Putamen (tissue), 1 donor: ENCODE measurements at regions not wholly inside any gene's neighbourhood (a gene's known extent, or its start where the extent isn't known, plus 50 kb on each side); places are given as distances from the start of the nearest gene placed in this dataset.
A peak's percentile ranks its signal among the peaks of the same experiment; 100 is the strongest.
"Not testable (repeated sequence)": the region's sequence is repeated elsewhere in the genome, so short reads cannot be mapped to it uniquely, and the experiment has no call there.

Experiments
- DNase-seq: peaks from one replicate; pipeline ENCODE4 v3.0.0-alpha.2; 2016; ENCODE audit warnings: low spot score

DNA sequence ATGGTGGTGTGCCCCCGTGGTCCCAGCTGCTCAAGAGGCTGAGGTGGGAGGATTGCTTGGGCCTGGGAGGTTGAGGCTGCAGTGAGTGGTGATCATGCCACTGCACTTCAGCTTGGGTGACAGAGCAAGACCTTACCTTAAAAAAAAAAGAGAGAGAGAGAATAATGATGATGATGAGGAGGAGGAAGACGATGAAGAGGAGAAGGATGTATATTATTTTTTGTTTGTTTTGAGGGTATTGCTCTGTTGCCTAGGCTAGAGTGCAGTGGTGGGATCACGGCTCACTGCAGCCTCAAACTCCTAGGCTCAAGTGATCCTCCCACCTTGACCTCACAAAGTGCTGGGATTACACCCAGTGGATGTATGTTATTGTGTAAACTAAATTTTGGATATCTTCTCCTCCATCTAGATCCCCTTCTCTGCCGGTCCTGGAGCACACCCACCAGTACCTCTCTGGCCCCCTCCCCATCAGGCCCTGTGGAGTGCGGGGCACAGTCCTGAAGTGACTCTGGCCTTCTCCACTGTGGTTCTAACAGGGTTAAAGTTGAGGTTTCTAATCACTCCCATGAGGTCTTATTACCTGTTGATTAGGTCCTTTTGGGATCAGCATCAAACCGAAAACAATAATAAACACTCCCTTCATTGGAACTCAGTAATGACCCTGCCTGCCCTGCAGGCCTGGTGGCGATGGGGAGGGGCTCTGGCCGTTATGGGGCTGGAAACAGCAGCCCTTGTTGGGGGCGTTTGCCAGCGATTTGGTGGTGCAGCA lies 60.5 kb upstream of the ZFHX3 start:
- DNase-seq, result no peak

DNA sequence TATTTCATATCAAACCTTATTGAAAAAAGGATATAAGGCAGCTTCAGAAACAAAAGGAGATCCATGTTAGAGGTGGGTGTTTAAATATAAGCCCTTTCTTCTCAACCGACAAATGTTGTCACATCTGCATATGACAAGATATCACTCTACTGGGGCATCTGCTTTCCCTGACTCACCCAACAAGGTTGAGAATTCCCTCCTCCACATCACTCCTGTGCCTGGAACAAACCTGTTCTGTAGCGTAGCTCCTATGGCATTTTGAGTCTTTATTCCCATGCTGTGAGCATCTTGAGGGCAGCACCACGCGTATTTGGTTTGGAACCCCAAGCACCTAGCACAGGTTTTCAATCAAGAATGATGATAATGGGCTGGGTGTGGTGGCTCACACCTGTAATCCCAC lies 59.4 kb upstream of the ZFHX3 start:
- DNase-seq, result peak; percentile 14

DNA sequence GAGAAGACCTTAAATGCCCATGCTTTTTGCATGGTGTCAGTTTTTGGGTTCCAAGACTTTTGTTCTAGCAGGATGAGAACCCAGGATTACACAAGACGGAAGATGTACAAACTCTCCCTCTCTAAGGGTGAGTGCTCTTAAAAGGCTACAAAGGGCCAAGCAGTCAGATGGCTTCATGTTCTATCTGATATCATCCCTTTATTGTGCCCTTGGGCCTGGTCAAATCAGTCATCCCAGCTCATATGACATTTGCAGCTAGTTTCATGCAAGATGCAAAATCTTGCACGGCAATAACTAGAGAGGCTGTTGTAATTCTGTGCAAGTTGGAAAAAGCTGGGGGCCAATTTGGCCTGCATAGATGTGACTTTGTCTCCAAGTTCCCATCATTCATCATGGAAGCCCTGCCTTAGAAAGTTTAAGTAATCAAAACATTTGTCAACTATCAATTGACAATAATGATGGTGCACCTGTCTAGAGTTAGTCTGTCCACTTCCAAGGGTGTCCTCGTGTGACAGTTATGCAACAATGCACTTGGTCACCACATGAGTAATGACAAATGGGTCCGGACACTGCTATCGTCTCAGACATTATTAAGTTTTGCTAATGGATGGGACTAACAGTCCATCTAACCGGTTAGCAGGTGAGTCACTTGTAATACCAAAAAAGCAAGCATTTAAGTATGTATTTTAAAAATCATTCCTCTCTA lies 58.6 kb upstream of the ZFHX3 start:
- DNase-seq, result no peak

DNA sequence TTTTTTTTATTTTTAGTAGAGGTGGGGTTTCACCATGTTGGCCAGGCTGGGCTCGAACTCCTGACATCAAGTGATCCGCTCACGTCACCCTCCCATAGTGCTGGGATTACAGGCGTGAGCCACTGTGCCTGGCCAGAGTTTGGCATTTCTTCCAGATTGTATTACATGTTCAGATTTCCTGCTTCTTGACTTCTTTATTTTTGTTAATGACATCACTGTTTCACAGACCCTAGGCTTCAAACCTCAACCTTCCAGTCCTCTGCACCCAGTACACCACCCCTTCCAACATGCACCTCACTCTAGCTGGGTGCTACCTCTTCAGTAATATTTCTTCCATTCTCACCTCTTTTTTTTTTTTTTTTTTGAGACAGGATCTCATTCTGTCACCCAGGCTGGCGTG lies 53.6 kb upstream of the ZFHX3 start:
- no peak for DNase-seq

DNA sequence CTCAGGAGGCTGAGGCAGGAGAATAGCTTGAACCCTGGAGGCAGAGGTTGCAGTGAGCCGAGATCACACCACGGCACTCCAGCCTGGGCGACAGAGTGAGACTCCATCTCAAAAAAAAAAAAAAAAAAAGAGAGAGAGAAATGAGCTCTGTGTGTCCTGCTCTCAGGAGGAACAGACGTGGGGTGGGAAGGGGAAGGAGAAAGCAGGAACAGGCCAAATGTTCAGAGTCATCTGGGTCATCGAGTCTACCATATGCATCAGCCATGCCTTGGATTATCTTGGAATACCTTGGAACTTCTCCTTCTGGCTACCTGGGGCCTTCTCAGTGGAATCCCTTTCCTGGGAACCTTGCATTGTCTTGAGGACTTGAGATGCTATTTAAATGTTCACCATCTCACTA lies 51.7 kb upstream of the ZFHX3 start:
- DNase-seq, result not testable (repeated sequence)
